HG03039 (cell line): ENCODE measurements at regions not wholly inside any gene's neighbourhood (a gene's known extent, or its start where the extent isn't known, plus 50 kb on each side); places are given as distances from the start of the nearest gene placed in this dataset.
"Not testable (repeated sequence)": the region's sequence is repeated elsewhere in the genome, so short reads cannot be mapped to it uniquely, and the experiment has no call there.

Experiments
- ATAC-seq: cut with Tn5 transposase; IDR thresholded peaks from one replicate; pipeline ENCODE4 v1.9.1; 2021; ENCODE audit warnings: mild to moderate bottlenecking, moderate library complexity; ENCODE audit not compliant: unreplicated experiment

- ATAC-seq = no peak
These were observed 249.2 kb upstream of the CCNH start for GRCh38 chr5:87661784-87662566.

- ATAC-seq = no peak
These were observed 240.5 kb upstream of the CCNH start for GRCh38 chr5:87653242-87653641.

GRCh38 chr5:87650284-87650683 is 237.6 kb upstream of the CCNH start:
- ATAC-seq = no peak

- no peak for ATAC-seq
These were observed 236.7 kb upstream of the CCNH start for GRCh38 chr5:87649455-87649854.

- ATAC-seq = no peak
These were observed 232.5 kb upstream of the CCNH start for GRCh38 chr5:87645224-87645623.

GRCh38 chr5:87640902-87641301 is 228.2 kb upstream of the CCNH start:
- no peak for ATAC-seq

GRCh38 chr5:87627363-87627762 is 214.6 kb upstream of the CCNH start:
- ATAC-seq = no peak

GRCh38 chr5:87608385-87608784 is 195.7 kb upstream of the CCNH start:
- no peak for ATAC-seq

GRCh38 chr5:87605663-87606062 is 192.9 kb upstream of the CCNH start:
- ATAC-seq = no peak

GRCh38 chr5:87599778-87600177 is 187.0 kb upstream of the CCNH start:
- no peak for ATAC-seq

- no peak for ATAC-seq
These were observed 185.7 kb upstream of the CCNH start for GRCh38 chr5:87598460-87598859.

- no peak for ATAC-seq
These were observed 181.8 kb upstream of the CCNH start for GRCh38 chr5:87594566-87594965.

- ATAC-seq = no peak
These were observed 176.9 kb upstream of the CCNH start for GRCh38 chr5:87589587-87589986.

GRCh38 chr5:87588316-87588715 is 175.6 kb upstream of the CCNH start:
- ATAC-seq = no peak

- ATAC-seq = not testable (repeated sequence)
These were observed 171.0 kb upstream of the CCNH start for GRCh38 chr5:87583704-87584103.

GRCh38 chr5:87582149-87582548 is 169.4 kb upstream of the CCNH start:
- ATAC-seq = no peak

- ATAC-seq = no peak
These were observed 168.9 kb upstream of the CCNH start for GRCh38 chr5:87581661-87582060.

- ATAC-seq = no peak
These were observed 166.9 kb upstream of the CCNH start for GRCh38 chr5:87579678-87580077.

- no peak for ATAC-seq
These were observed 164.1 kb upstream of the CCNH start for GRCh38 chr5:87576867-87577266.

- ATAC-seq = not testable (repeated sequence)
These were observed 163.6 kb upstream of the CCNH start for GRCh38 chr5:87576306-87576705.

GRCh38 chr5:87574106-87574505 is 161.4 kb upstream of the CCNH start:
- ATAC-seq = no peak

- ATAC-seq = no peak
These were observed 159.9 kb upstream of the CCNH start for GRCh38 chr5:87572611-87573010.

- no peak for ATAC-seq
These were observed 159.4 kb upstream of the CCNH start for GRCh38 chr5:87572090-87572489.
